ENCODE measurements at regions not wholly inside any gene's neighbourhood (a gene's known extent, or its start where the extent isn't known, plus 50 kb on each side); places are given as distances from the start of the nearest gene placed in this dataset.

GRCh38 chr20:60144974-60145527, 186.8 kb downstream of the CDH26 start:
- TF ChIP-seq EZH2 (IDR thresholded peaks at IDR 0.05; ENCODE audit: insufficient read depth, low read length) (no peak), CTCF (IDR thresholded peaks at IDR 0.05; ENCODE audit: insufficient read depth, low read depth, low read length) (no peak)

Measured in astrocyte (in vitro differentiated cells and primary cell).